GM13977 (cell line): ENCODE measurements at regions not wholly inside any gene's neighbourhood (a gene's known extent, or its start where the extent isn't known, plus 50 kb on each side); places are given as distances from the start of the nearest gene placed in this dataset.

Source experiments
- DNase-seq: peaks from one replicate; pipeline ENCODE4 v3.0.0; 2012; ENCODE audit warnings: low spot score
- in situ Hi-C: fragments of 300-500 bp; cut with MboI; formaldehyde crosslinking; loops from one replicate; pipeline ENCODE4 v1.12.0; 2022; ENCODE audit warnings: low sequenced_read_pairs, low pct_unique_long_range_greater_than_20kb, mixed read lengths, inconsistent platforms; ENCODE audit not compliant: unreplicated experiment
- TF ChIP-seq, protein P1 (sequence below): IDR thresholded peaks from 2 replicates; pipeline ENCODE4 v1.5.1; 2012; ENCODE audit warnings: mild to moderate bottlenecking, control low read depth; ENCODE audit not compliant: insufficient read depth; ENCODE audit errors: extremely low read depth, missing control alignments

GRCh38 chr1:5709461-5709975 lies 282.7 kb downstream of the NPHP4 start:
- TF ChIP-seq, protein P1, sequence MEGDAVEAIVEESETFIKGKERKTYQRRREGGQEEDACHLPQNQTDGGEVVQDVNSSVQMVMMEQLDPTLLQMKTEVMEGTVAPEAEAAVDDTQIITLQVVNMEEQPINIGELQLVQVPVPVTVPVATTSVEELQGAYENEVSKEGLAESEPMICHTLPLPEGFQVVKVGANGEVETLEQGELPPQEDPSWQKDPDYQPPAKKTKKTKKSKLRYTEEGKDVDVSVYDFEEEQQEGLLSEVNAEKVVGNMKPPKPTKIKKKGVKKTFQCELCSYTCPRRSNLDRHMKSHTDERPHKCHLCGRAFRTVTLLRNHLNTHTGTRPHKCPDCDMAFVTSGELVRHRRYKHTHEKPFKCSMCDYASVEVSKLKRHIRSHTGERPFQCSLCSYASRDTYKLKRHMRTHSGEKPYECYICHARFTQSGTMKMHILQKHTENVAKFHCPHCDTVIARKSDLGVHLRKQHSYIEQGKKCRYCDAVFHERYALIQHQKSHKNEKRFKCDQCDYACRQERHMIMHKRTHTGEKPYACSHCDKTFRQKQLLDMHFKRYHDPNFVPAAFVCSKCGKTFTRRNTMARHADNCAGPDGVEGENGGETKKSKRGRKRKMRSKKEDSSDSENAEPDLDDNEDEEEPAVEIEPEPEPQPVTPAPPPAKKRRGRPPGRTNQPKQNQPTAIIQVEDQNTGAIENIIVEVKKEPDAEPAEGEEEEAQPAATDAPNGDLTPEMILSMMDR: no peak
- in situ Hi-C loops: no loop called here
- no peak for DNase-seq

- TF ChIP-seq, protein P1: no peak
- in situ Hi-C loops: no loop called here
These were observed 283.6 kb downstream of the NPHP4 start for GRCh38 chr1:5708346-5709245.

GRCh38 chr1:5707566-5708345 lies 284.5 kb downstream of the NPHP4 start:
- no peak for DNase-seq
- TF ChIP-seq, protein P1: no peak
- in situ Hi-C loops: no loop called here

More at GRCh38 chr1:5708346-5709245, 283.6 kb downstream of the NPHP4 start:
- DNase-seq: no peak

DNA sequence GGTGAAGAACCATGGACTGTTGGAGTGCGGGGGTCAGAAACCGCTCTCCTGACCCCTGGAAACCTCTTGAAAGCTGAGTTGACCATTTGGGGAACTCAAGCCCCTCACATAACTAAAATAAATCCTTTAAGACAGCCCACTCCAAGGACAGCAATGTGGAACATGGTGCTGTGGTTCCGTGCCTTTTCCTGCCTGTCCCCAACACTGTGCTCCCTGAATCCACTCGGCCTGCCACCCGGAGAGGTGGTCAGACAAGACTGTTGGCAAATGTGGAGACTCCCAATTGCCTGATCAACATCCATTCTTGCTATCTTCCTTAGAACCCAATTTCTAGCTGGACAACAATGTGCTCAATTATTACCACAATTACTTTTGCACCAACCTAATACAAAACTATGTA lies 286.0 kb downstream of the NPHP4 start:
- in situ Hi-C loops: no loop called here
- TF ChIP-seq, protein P1: no peak
- no peak for DNase-seq

- TF ChIP-seq, protein P1: no peak
- in situ Hi-C loops: no loop called here
- no peak for DNase-seq
These were observed 286.5 kb downstream of the NPHP4 start for GRCh38 chr1:5705751-5706150.
